ENCODE measurements at regions not wholly inside any gene's neighbourhood (a gene's known extent, or its start where the extent isn't known, plus 50 kb on each side); places are given as distances from the start of the nearest gene placed in this dataset.
"Not testable (repeated sequence)": the region's sequence is repeated elsewhere in the genome, so short reads cannot be mapped to it uniquely, and the experiment has no call there.

GRCh38 chr17:78299049-78299448 lies 60.8 kb downstream of the SOCS3 start:
- DNase-seq: no peak
- Histone ChIP-seq H3K36me3 (no peaks in the 10 kb centered on the region), H3K27me3 (no peaks in the 10 kb centered on the region)

DNA sequence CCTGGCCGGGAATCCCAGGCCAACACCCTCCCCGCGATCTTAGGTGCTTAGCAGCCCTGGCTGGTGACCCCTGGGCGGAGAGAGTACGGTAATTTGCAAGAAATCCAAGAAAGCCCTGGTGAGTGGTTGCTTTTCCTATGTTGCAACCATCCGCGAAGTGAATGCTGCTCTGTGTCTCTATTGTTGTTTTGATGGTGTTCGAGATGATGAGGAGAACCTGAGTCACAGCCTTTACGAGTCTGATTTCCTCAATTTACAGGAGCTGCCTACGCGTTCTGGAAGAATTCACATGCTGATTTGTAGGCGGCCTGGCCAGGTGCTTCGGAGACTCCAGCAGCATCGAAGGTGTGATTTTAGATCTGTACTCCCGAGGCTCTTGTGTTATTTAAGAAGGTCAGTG lies 63.3 kb downstream of the TMEM235 start:
- H3K4me3 ChIP-seq: no peak overlapping the region
- peaks cover 0 to 4% (median 0%) of the 10 kb centered on the region in 4 donors for H3K4me1 ChIP-seq
- TF ChIP-seq POLR2A (IDR thresholded peaks at IDR 0.05): no peak
- no peak for TF ChIP-seq CTCF (IDR thresholded peaks at IDR 0.05)
- H3K27ac ChIP-seq: no peak overlapping the region
- no peaks in the 10 kb centered on the region for H3K27me3 ChIP-seq
- DNase-seq: no peak
- H3K9me3 ChIP-seq: no peaks in the 10 kb centered on the region
- no peaks in the 10 kb centered on the region for H3K36me3 ChIP-seq

More at GRCh38 chr17:78299049-78299448, 60.8 kb downstream of the SOCS3 start:
- no peak for TF ChIP-seq CTCF (IDR thresholded peaks at IDR 0.05)
- no peak for TF ChIP-seq POLR2A (IDR thresholded peaks at IDR 0.05)
- Histone ChIP-seq H3K4me1 (no peaks in the 10 kb centered on the region), H3K9me3 (no peaks in the 10 kb centered on the region), H3K27ac (no peak overlapping the region), H3K4me3 (no peak overlapping the region)

DNA sequence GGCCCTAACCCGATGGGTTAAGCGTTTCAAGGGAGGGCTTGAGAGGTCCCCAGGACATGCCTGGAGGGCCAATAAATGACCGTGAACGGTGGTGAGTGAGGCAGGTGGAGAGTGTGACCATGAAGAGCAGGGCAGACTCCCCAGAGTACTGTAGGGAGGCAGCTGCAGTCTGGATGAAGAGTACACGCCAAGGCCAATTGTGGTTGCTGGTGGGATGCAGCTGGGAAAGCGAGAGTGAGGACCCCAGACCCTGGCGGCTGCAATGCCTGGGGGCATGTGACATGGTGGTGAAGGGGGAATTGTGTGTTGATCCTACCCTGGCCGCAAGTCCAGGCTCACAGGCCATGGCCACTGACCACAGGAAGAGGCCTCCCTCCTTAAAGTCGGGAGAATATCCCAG lies 62.9 kb downstream of the TMEM235 start:
- no peak overlapping the region for H3K4me3 ChIP-seq
- H3K27me3 ChIP-seq: no peaks in the 10 kb centered on the region
- no peaks in the 10 kb centered on the region for H3K9me3 ChIP-seq
- no peaks in the 10 kb centered on the region for H3K36me3 ChIP-seq
- no peak overlapping the region for H3K27ac ChIP-seq
- TF ChIP-seq CTCF (IDR thresholded peaks at IDR 0.05): no peak
- no peak for TF ChIP-seq POLR2A (IDR thresholded peaks at IDR 0.05)
- no peak for DNase-seq
- H3K4me1 ChIP-seq: peaks cover 0 to 7% (median 0%) of the 10 kb centered on the region in 4 donors

GRCh38 chr17:78293151-78293550 lies 61.7 kb downstream of the TMEM235 start:
- H3K4me1 ChIP-seq, H3K36me3 ChIP-seq, H3K27ac ChIP-seq, H3K4me3 ChIP-seq, H3K27me3 ChIP-seq, H3K9me3 ChIP-seq, DNase-seq: not testable (repeated sequence)

DNA sequence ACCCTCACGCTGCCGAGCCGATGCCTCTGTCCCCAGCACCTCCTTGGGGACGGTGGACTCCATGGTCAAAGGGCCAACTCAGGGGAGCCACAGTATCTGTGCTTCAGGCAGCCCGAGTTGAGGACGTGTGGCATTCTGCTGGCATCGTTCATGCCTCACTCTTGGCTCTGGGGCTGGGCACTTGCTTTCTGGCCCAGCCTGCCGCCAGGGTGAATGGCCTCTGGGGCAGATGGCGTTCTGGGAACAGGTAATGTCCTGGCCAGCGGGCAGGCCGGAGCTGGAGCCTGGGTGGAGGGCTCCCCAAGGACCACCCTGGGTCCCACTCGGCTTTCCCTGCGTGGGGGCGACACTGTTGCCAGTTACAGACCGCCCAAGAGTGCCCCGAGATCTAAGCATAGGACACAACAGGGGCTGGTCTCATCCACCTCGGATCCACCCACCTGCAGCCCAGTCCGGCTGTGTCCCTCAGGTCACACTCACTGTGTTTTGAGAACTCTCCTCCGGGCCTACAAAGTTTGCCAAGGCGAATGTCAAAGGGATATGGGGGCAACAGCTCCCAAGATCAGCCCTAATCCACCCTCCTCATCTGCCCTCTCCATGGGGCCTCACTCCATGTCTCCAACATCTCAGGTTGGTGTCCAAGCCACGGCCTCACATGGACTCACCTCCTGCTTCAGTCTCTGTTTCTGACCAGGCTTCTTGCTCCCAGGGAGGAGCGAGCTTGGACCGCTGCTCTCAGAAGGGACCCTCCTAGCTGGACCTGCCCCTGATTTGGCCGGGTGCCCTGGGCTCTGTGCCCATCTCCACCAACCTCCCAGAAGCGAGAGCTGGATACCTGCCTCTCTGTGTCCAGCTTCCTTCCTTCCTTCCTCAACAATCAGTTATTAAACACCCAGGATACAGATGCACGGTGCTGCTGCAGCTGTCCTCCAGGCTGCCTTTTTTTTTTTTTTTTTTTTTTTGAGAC lies 60.8 kb downstream of the TMEM235 start:
- Histone ChIP-seq H3K27me3 (no peaks in the 10 kb centered on the region), H3K9me3 (no peaks in the 10 kb centered on the region), H3K36me3 (no peaks in the 10 kb centered on the region), H3K27ac (no peak overlapping the region), H3K4me3 (no peak overlapping the region), H3K4me1 (peaks cover 0 to 7% (median 0%) of the 10 kb centered on the region in 4 donors)
- no peak for DNase-seq
- TF ChIP-seq POLR2A (IDR thresholded peaks at IDR 0.05): no peak
- TF ChIP-seq CTCF (IDR thresholded peaks at IDR 0.05): no peak

DNA sequence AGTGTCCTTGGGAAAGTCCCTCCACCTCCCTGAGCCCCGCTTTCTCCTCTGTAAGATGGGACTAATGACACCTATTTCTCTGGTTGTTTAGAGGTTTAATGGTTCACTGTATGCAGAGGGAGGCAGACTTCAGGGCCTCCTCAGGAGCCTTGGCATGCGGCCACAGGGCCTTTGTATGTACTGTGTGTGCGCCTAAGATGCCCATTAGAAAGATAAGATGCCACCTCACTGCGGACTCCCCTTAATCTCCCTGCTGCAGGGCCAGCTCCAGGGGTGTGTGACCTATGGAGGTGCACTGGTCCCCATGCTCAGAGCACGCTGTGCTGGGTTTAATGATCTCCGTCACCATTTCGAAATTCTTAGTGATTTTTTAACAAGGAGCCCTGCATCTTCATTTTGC lies 59.3 kb downstream of the TMEM235 start:
- TF ChIP-seq CTCF (IDR thresholded peaks at IDR 0.05) (no peak), POLR2A (IDR thresholded peaks at IDR 0.05) (no peak)
- Histone ChIP-seq H3K4me3 (no peak overlapping the region), H3K36me3 (no peaks in the 10 kb centered on the region), H3K27ac (no peak overlapping the region), H3K9me3 (no peaks in the 10 kb centered on the region), H3K27me3 (no peaks in the 10 kb centered on the region), H3K4me1 (peaks cover 0 to 7% (median 0%) of the 10 kb centered on the region in 4 donors)
- DNase-seq: no peak

All from Peyer's patch (tissue), 4 donors.